ENCODE measurements at regions not wholly inside any gene's neighbourhood (a gene's known extent, or its start where the extent isn't known, plus 50 kb on each side); places are given as distances from the start of the nearest gene placed in this dataset.

DNA sequence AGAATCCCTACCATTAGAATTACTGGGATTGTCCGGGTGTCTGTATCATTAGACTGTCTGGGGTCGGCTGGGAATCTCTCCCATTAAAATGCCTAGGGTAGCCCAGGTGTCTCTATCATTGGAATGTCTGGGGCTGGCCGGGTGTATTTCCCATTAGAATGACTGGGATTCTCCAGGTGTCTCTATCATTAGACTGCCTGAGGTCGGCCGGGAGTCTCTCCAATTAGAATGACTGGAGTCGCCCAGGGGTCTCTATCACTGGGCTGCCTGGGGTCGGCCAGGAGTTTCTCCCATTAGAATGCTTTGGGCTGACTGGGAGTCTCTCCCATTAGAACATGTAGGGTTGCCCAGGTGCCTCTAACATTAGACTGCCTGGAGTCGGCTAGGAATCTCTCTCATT lies 1560.7 kb downstream of the UQCRFS1 start:
- TF ChIP-seq, protein P1, sequence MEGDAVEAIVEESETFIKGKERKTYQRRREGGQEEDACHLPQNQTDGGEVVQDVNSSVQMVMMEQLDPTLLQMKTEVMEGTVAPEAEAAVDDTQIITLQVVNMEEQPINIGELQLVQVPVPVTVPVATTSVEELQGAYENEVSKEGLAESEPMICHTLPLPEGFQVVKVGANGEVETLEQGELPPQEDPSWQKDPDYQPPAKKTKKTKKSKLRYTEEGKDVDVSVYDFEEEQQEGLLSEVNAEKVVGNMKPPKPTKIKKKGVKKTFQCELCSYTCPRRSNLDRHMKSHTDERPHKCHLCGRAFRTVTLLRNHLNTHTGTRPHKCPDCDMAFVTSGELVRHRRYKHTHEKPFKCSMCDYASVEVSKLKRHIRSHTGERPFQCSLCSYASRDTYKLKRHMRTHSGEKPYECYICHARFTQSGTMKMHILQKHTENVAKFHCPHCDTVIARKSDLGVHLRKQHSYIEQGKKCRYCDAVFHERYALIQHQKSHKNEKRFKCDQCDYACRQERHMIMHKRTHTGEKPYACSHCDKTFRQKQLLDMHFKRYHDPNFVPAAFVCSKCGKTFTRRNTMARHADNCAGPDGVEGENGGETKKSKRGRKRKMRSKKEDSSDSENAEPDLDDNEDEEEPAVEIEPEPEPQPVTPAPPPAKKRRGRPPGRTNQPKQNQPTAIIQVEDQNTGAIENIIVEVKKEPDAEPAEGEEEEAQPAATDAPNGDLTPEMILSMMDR (IDR thresholded peaks at IDR 0.05; ENCODE audit: control insufficient read depth, insufficient read depth, low read depth, low read length, missing control alignments), result no peak
- no peak overlapping the region for H3K4me3 ChIP-seq (ENCODE audit: control insufficient read depth, low read depth, low read length)
- no peak for DNase-seq (ENCODE audit: low read depth)

DNA sequence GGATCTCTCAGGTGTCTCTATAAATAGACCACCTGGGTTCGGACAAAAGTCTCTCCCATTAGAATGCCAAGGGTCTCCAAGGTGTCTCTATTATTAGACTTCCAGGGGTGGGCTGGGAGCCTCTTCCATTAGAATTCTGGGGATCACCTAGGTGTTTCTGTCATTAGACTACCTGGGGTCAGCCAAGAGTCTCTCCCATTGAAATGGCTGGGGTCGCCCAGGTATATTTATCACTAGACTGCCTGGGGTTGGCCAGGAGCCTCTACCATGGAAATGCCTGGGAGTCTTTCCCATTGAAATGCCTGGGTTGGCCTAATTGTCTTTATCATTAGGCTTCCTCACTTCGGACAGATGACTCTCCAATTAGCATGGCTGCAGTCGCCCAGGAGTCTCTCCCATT lies 1565.5 kb downstream of the UQCRFS1 start:
- H3K4me3 ChIP-seq (ENCODE audit: control insufficient read depth, low read depth, low read length), result no peak overlapping the region
- TF ChIP-seq, protein P1 (IDR thresholded peaks at IDR 0.05; ENCODE audit: control insufficient read depth, insufficient read depth, low read depth, low read length, missing control alignments), result no peak
- no peak for DNase-seq (ENCODE audit: low read depth)

DNA sequence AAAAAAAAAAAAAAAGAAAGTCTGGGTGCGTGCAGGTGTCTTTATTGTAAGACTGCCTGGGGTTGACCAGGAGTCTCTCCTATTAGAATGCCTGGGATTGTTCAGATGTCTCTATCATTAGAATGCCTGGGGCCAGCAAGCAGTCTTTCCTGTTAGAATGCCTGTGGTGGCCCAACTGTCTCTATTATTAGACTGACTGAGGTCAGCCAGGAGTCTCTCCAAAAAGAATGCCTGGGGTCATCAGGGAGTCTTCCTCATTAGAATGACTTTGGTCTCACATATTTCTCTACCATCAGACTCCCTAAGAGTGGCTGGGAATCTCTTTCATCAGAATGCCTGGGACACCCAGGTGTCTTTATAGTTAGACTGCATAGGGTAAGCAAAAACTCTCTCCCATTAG lies 1577.5 kb downstream of the UQCRFS1 start:
- H3K4me3 ChIP-seq (ENCODE audit: control insufficient read depth, low read depth, low read length), result no peak overlapping the region
- no peak for DNase-seq (ENCODE audit: low read depth)
- TF ChIP-seq, protein P1 (IDR thresholded peaks at IDR 0.05; ENCODE audit: control insufficient read depth, insufficient read depth, low read depth, low read length, missing control alignments), result no peak

DNA sequence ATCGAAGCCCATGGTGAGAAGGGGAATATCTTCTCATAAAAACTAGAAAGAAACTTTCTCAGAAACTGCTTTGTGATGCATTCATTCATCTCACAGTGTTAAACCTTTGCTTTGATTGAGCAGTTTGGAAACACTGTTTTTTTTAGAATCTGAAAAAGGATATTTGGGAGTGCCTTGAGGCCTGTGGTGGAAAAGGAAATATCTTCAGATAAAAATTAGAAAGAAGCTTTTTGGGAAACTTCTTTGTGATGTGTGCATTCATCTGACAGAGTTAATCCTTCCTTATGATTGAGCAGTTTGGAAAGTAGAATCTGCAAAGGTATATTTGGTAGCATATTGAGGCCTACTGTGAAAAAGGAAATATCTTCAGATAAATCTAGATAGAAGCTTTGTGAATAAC lies 1594.9 kb downstream of the UQCRFS1 start:
- TF ChIP-seq, protein P1 (IDR thresholded peaks at IDR 0.05; ENCODE audit: control insufficient read depth, insufficient read depth, low read depth, low read length, missing control alignments), result no peak
- H3K4me3 ChIP-seq (ENCODE audit: control insufficient read depth, low read depth, low read length), result no peak overlapping the region
- no peak for DNase-seq (ENCODE audit: low read depth)

DNA sequence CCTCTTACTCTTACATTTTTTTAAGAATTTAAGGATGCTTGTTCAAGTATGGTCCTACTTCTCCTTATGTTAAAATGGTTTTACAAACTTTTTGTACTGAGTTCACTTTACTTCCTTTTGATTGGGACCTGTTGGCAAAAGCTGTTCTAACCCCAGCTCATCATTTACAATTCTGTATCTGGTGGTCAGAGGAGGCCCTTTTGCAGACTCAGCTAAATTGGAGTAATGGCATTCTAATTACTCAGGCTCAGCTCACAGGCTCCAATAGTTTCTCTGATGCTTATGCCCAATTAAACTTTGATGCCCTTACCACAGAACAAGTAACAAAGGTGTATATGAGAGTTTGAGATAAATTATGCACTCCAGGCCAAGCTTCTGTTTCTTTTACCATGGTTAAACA lies 1632.0 kb downstream of the UQCRFS1 start:
- no peak overlapping the region for H3K4me3 ChIP-seq (ENCODE audit: control insufficient read depth, low read depth, low read length)
- TF ChIP-seq, protein P1 (IDR thresholded peaks at IDR 0.05; ENCODE audit: control insufficient read depth, insufficient read depth, low read depth, low read length, missing control alignments), result no peak
- no peak for DNase-seq (ENCODE audit: low read depth)
